PFSK-1 (cell line): ENCODE measurements at regions not wholly inside any gene's neighbourhood (a gene's known extent, or its start where the extent isn't known, plus 50 kb on each side); places are given as distances from the start of the nearest gene placed in this dataset.

Experiments used
- FOXP2 ChIP-seq: optimal IDR thresholded peaks from 2 replicates; pipeline ENCODE3; 2011; ENCODE audit warnings: borderline replicate concordance, control low read depth, inconsistent platforms; ENCODE audit not compliant: insufficient read depth; ENCODE audit errors: extremely low read length, extremely low read depth
- POLR2AphosphoS5 ChIP-seq: IDR thresholded peaks from 2 replicates; pipeline ENCODE4 v1.6.1; 2012; ENCODE audit warnings: low read depth, mild to moderate bottlenecking, control low read depth, low read length, moderate library complexity
- REST ChIP-seq, 2 experiments: IDR thresholded peaks; 2 replicates each; pipeline versions ENCODE4 v1.6.1 to v1.8.0; 2011 to 2012; ENCODE audit warnings: low read depth in 2 of 2, low read length in 2 of 2, control low read depth in 1 of 2, inconsistent platforms in 1 of 2, mild to moderate bottlenecking in 1 of 2, moderate library complexity in 1 of 2; ENCODE audit not compliant: insufficient read depth in 1 of 2
- SIN3A ChIP-seq: IDR thresholded peaks from 2 replicates; pipeline ENCODE4 v1.6.1; 2012; ENCODE audit warnings: mild to moderate bottlenecking, low read length, moderate library complexity, borderline replicate concordance; ENCODE audit not compliant: insufficient read depth
- TAF1 ChIP-seq: IDR thresholded peaks from 2 replicates; pipeline ENCODE4 v1.6.1; 2012; ENCODE audit warnings: low read length, control low read depth, borderline replicate concordance; ENCODE audit not compliant: insufficient read depth

GRCh38 chr2:129001926-129002325 lies 683.3 kb upstream of the HS6ST1 start:
- TF ChIP-seq POLR2AphosphoS5, result no peak
- no peak for TF ChIP-seq REST (IDR thresholded peaks at IDR 0.05; ENCODE audit: insufficient read depth in 1 of 2, low read depth in 2 of 2, low read length in 2 of 2)
- TF ChIP-seq SIN3A, result no peak
- no peak for TF ChIP-seq TAF1
- TF ChIP-seq FOXP2, result no peak
